AG04450 (cell line): ENCODE measurements at regions not wholly inside any gene's neighbourhood (a gene's known extent, or its start where the extent isn't known, plus 50 kb on each side); places are given as distances from the start of the nearest gene placed in this dataset.

ENCODE experiments used
- CTCF ChIA-PET: fragments of 300-600, 350-600 bp; formaldehyde crosslinking; extraction: SDS; loops from one replicate; lab custom pipeline; 2022; ENCODE audit warnings: antibody characterized with exemption, inconsistent platforms; lab: Charles Lee
- POLR2A ChIA-PET: fragments of 350-600 bp; formaldehyde crosslinking; extraction: SDS; loops from one replicate; lab custom pipeline; 2021; ENCODE audit warnings: antibody characterized with exemption, inconsistent platforms; lab: Yijun Ruan, JAX
- DNase-seq: peaks from one replicate; pipeline ENCODE4 v3.0.0-alpha.2; 2011; ENCODE audit warnings: low read depth, low spot score
- H3K27ac ChIP-seq: one replicate; pipeline ENCODE4 v1.5.1; 2012; ENCODE audit warnings: low read depth, low read length, control low read depth
- H3K27me3 ChIP-seq: one replicate; pipeline ENCODE4 v1.6.0; 2012; ENCODE audit warnings: low read length; ENCODE audit not compliant: control insufficient read depth, insufficient read depth
- H3K4me3 ChIP-seq: 2 replicates; pipeline ENCODE4 v1.5.1; 2011; ENCODE audit warnings: mild to moderate bottlenecking, low read depth, low read length, control low read depth
- H3K9me3 ChIP-seq: 2 replicates; pipeline ENCODE4 v1.5.1; 2012; ENCODE audit warnings: low read length; ENCODE audit not compliant: control insufficient read depth, insufficient read depth
- TF ChIP-seq, protein P1 (sequence below): IDR thresholded peaks from 2 replicates; pipeline ENCODE4 v1.5.1; 2011; ENCODE audit warnings: low read depth, low read length, control low read depth, inconsistent platforms

- DNase-seq = no peak
- TF ChIP-seq, protein P1, sequence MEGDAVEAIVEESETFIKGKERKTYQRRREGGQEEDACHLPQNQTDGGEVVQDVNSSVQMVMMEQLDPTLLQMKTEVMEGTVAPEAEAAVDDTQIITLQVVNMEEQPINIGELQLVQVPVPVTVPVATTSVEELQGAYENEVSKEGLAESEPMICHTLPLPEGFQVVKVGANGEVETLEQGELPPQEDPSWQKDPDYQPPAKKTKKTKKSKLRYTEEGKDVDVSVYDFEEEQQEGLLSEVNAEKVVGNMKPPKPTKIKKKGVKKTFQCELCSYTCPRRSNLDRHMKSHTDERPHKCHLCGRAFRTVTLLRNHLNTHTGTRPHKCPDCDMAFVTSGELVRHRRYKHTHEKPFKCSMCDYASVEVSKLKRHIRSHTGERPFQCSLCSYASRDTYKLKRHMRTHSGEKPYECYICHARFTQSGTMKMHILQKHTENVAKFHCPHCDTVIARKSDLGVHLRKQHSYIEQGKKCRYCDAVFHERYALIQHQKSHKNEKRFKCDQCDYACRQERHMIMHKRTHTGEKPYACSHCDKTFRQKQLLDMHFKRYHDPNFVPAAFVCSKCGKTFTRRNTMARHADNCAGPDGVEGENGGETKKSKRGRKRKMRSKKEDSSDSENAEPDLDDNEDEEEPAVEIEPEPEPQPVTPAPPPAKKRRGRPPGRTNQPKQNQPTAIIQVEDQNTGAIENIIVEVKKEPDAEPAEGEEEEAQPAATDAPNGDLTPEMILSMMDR = no peak
- Histone ChIP-seq H3K27me3 (no peaks in the 10 kb centered on the region), H3K9me3 (no peaks in the 10 kb centered on the region), H3K4me3 (no peak overlapping the region), H3K27ac (no peak overlapping the region)
- CTCF ChIA-PET = no interaction called here
- POLR2A ChIA-PET = no interaction called here
These were observed 443.9 kb downstream of the STK39 start for GRCh38 chr2:167803449-167803988.

- ChIA-PET CTCF (no interaction called here), POLR2A (no interaction called here)
- DNase-seq = no peak
- TF ChIP-seq, protein P1 = no peak
- Histone ChIP-seq H3K9me3 (no peaks in the 10 kb centered on the region), H3K27me3 (no peaks in the 10 kb centered on the region), H3K4me3 (no peak overlapping the region), H3K27ac (no peak overlapping the region)
These were observed 452.7 kb downstream of the STK39 start for GRCh38 chr2:167794554-167795255.

- TF ChIP-seq, protein P1 = no peak
- H3K9me3 ChIP-seq = no peaks in the 10 kb centered on the region
- POLR2A ChIA-PET = no interaction called here
- no peaks in the 10 kb centered on the region for H3K27me3 ChIP-seq
- no peak for DNase-seq
- CTCF ChIA-PET = no interaction called here
- no peak overlapping the region for H3K27ac ChIP-seq
- H3K4me3 ChIP-seq = no peak overlapping the region
These were observed 453.7 kb downstream of the STK39 start for GRCh38 chr2:167793725-167794124.

DNA sequence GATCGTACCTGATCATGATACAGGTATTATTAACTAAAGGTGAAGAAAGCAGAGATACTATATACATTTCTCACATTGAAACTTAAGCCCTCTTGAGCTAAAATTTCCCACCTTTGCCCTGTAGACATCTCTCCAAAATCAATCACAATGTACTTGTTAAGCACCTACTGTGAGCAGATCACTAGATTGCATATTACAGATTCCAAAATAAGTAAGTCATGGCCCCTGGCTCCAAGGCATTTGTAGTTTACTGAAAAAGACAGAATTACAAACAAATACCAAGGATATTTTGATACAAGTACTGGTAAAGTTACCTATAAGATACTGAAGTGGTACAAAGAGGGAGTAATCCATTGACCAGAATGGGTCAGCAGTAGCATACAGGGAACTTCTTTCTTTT, 455.3 kb downstream of the STK39 start:
- Histone ChIP-seq H3K9me3 (no peaks in the 10 kb centered on the region), H3K27me3 (no peaks in the 10 kb centered on the region), H3K4me3 (no peak overlapping the region), H3K27ac (no peak overlapping the region)
- ChIA-PET POLR2A (no interaction called here), CTCF (no interaction called here)
- TF ChIP-seq, protein P1 = no peak
- DNase-seq = no peak

GRCh38 chr2:167790781-167791450, 456.5 kb downstream of the STK39 start:
- Histone ChIP-seq H3K9me3 (no peaks in the 10 kb centered on the region), H3K27me3 (no peaks in the 10 kb centered on the region), H3K27ac (no peak overlapping the region), H3K4me3 (no peak overlapping the region)
- no peak for DNase-seq
- CTCF ChIA-PET = no interaction called here
- POLR2A ChIA-PET = no interaction called here
- TF ChIP-seq, protein P1 = no peak
